Mammary epithelial cell (primary cell): ENCODE measurements at regions not wholly inside any gene's neighbourhood (a gene's known extent, or its start where the extent isn't known, plus 50 kb on each side); places are given as distances from the start of the nearest gene placed in this dataset.
"Not testable (repeated sequence)": the region's sequence is repeated elsewhere in the genome, so short reads cannot be mapped to it uniquely, and the experiment has no call there.

Experiments used
- CTCF ChIP-seq, 2 donors: IDR thresholded peaks in 1 of 2; conservative IDR thresholded peaks in 1 of 2; 2 replicates each; pipeline ENCODE4 v1.5.1; 2011 to 2012; ENCODE audit warnings: inconsistent platforms in 2 of 2, low read length in 2 of 2, mild to moderate bottlenecking in 2 of 2, control low read depth in 1 of 2, low read depth in 1 of 2; ENCODE audit not compliant: insufficient read depth in 1 of 2; ENCODE audit errors: extremely low read depth in 1 of 2
- EZH2 ChIP-seq: IDR thresholded peaks from 2 replicates; pipeline ENCODE4 v1.6.1; 2012; ENCODE audit warnings: low read length, inconsistent platforms, borderline replicate concordance

DNA sequence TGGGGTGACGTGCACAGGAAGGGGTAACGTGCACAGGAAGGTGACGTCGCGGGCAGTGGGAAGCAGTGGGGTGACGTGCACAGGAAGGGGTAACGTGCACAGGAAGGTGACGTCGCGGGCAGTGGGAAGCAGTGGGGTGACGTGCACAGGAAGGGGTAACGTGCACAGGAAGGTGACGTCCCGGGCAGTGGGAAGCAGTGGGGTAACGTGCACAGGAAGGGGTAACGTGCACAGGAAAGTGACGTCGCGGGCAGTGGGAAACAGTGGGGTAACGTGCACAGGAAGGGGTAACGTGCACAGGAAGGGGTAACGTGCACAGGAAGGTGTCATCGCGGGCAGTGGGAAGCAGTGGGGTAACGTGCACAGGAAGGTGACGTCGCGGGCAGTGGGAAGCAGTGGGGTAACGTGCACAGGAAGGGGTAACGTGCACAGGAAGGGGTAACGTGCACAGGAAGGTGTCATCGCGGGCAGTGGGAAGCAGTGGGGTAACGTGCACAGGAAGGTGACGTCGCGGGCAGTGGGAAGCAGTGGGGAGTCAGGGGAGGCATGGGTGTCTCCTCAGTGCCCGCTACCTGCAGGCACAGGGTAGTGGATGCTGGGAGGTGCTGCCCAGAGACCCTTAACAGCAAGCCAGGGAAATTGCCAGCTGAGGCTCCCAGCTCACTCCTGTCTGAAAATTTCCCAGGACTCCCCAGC lies 68.0 kb upstream of the CTBP2 start:
- TF ChIP-seq CTCF (conservative IDR thresholded peaks at IDR 0.05 in 1 of 2, IDR thresholded peaks at IDR 0.05 in 1 of 2; ENCODE audit: extremely low read depth in 1 of 2, insufficient read depth in 1 of 2, low read depth in 1 of 2, low read length in 2 of 2); EZH2: not testable (repeated sequence)
